CD4-positive, alpha-beta T cell treated with Interleukin-1 beta for 1 hour (primary cell): ENCODE measurements at regions not wholly inside any gene's neighbourhood (a gene's known extent, or its start where the extent isn't known, plus 50 kb on each side); places are given as distances from the start of the nearest gene placed in this dataset.
"Not testable (repeated sequence)": the region's sequence is repeated elsewhere in the genome, so short reads cannot be mapped to it uniquely, and the experiment has no call there.

Experiments
- DNase-seq, 2 donors: peaks; one replicate each; pipeline ENCODE4 v3.0.0-alpha.2; 2020 to 2022

GRCh38 chr2:195289081-195289480 is 367.9 kb upstream of the SLC39A10 start:
- no peak for DNase-seq

GRCh38 chr2:195279840-195280427 is 377.1 kb upstream of the SLC39A10 start:
- no peak for DNase-seq

DNA sequence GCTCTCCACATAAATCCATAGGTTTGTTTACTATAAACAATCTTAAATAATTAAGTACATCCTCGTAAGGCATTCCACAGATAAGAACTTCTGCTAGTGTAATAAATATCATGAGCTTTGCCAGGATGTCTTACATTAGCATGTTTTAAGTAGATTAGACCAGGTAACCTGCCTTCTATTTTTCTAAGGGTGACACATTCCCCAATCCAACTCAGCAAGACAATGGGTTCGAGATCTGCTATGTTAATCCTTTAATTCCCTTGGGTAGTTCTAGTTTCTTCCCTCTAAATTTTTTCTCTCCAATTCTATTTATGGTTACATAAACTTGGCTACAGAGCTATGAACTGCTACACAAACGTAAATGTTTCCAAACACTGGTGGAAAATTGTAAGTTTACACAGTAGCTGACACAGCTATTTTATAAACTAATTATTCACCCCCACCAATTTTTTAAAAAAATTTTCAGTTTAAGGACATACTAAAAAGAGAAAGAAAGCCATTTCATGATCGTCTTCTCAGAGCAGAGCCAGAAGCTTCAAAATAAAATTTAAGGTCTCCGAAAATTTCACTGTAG is 386.5 kb upstream of the SLC39A10 start:
- DNase-seq = no peak

DNA sequence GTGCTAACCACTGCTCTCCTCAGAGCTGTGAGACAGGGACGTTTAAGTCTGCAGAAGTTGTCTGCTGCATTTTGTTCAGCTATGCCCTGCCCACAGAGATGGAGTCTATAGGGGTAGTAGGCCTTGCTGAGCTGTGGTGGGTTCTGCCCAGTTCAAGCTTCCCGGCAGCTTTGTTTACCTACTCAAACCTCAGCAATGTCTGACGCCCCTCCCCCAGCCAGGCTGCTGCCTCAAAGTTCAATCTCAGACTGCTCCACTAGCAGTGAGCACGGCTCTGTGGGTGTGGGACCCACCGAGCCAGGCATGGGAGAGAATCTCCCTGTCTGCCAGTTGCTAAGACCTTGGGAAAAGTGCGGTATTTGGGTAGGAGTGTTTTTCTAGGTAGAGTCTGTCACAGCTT is 387.8 kb upstream of the SLC39A10 start:
- no peak for DNase-seq

- no peak for DNase-seq
Measured at GRCh38 chr2:195257979-195258378, 399.0 kb upstream of the SLC39A10 start.

- no peak for DNase-seq
Measured at GRCh38 chr2:195252018-195252417, 405.0 kb upstream of the SLC39A10 start.

DNA sequence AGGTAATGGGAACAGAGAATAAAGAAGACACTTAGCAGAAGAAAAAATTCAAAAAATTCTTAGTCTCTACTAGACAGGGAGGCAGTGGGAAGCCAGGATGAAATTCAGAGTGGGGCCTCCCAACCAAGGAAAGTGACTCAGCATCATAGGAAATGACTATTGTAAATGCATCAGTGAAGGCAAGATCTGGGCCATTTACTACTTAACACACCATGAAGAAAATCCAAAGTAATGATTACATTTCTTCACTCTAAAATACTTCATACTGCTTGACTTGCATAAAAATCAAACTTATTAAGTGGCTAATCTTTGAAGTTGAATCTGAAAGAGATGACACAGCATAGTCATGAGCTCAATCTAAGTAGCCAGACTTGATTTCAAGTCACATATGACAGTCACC is 405.8 kb upstream of the SLC39A10 start:
- no peak for DNase-seq

DNA sequence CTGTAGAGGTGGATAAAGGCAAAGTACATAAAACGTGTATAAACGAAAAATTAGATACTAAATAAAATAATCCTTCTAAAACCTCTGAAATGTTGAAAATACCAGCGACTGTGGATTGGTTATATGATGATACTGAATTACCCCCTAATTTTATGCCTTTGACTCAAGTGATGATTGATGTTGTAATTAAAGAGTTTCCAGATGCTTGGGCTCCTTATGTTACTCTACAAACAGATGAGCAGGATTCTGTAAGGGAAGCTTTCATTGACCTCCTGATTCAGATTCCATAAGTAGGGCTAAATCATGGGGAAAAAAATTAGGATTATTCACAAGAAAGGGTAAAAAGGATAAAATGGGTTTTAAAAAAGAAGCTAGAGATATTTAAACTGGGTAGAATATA is 418.2 kb upstream of the SLC39A10 start:
- DNase-seq = no peak

GRCh38 chr2:195238379-195238778 is 418.6 kb upstream of the SLC39A10 start:
- no peak for DNase-seq

GRCh38 chr2:195228547-195228946 is 428.5 kb upstream of the SLC39A10 start:
- DNase-seq = not testable (repeated sequence)

DNA sequence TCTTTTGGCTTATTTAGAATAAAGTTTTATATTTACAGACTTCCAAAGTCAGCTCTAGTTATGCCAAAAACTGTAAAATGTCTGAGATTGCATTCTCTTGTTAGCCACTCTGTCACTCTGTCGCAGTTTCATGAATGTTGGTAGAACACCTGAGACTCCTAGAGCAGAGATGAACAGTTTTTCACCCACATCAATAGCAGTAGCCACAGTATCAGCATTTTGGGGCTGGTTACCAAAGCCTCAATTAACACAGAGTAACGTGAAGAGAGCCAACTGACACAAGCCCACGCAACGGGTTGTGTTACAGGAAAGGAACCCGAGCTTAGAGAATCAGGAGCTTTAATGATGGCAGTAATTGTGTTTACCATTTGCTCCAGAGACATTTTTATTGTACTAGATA is 443.0 kb upstream of the SLC39A10 start:
- DNase-seq = no peak

GRCh38 chr2:195212586-195212985 is 444.4 kb upstream of the SLC39A10 start:
- DNase-seq = no peak

DNA sequence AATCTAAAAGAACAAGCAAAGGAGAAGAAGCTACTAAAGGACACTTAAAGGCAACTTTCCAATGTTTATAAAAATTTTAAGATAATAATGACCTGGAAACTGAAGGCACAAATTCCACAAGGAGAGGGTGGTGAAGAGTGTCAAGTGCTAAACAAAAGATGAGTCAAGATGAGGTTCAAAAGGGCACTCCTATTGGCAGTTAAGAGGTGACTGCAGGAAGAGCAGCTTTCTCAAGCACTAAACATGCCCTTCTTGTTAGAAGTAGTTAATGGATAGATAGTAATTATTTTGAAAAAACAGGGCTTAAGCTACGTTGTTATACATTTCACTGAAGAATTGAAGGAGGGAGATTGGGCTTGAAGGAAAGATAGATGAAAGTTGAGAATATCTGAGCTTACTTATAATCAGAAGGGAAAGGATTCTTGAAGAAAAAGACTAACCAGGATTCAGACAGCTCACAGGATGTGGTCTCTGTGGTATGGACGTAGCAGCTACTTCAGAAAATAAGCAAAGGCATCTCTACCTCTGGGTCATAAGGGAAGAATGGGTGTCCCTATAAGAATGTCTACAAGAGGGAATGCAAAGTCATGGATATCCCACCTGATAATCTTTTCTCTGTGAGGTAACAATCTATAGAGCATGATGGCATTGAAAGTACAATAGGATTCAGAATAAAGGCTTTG is 454.7 kb upstream of the SLC39A10 start:
- DNase-seq = peak in 1 of 2 donors; percentile 12

DNA sequence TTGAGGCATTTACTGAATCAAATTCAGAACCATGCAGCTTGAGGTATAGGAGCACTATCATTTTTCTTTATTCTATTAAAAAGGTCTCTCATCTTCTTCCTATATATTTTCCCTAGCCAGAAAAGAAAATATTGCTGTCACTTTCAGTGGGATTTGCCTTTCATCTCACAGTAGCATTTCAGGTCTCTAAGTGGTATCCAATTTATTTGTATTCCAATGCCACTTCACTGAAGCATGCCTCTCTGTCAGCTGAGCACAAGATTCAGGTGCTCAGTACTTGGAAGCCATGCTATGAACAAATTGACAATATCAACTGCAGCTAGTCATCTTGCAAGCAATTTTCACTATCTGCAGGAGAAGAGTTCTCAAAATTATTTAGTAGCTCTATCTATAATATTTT is 457.2 kb upstream of the SLC39A10 start:
- no peak for DNase-seq

- no peak for DNase-seq
Measured at GRCh38 chr2:195181059-195181705, 475.8 kb upstream of the SLC39A10 start.

DNA sequence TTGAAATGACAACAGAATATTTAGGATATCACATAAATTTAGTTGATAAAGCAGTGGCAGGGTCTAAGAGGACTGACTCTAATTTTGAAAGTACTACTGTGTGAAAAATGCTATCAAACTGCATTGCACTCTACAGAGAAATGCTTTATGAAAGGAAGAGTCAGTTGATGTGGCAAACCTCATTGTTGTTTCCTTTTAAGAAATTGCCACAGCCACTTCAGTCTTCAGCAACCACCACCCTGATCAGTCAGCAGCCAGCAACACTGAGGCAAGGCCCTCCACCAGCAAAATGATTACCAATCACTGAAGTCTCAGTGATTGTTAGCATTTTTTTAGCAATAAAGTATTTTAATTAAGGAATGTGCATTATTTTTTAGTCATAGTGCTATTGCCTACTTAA is 488.7 kb upstream of the SLC39A10 start:
- DNase-seq = no peak

GRCh38 chr2:195164930-195165329 is 492.1 kb upstream of the SLC39A10 start:
- DNase-seq = no peak

- DNase-seq = no peak
Measured at GRCh38 chr2:195162918-195163317, 494.1 kb upstream of the SLC39A10 start.

DNA sequence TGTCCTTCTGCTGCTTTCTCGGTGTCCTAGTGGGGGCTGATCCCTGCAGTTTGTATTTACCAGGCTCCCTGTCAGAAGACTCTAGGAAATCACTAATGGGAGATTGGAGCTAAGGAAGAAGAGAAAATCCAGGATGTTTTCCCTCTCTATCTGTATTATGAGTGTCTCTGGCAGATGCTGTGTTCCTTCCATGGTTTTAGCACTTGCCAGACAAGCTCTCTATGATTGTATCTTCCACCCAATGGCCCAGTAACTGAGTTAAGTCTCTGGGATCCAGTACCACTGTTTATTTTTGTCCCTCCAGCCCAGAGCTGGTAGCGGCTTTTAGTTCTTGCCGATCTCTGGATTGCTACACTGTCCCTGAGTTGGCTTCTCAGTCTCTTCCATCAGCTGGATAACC is 494.8 kb upstream of the SLC39A10 start:
- DNase-seq = no peak

- DNase-seq = no peak
Measured at GRCh38 chr2:195160963-195161362, 496.1 kb upstream of the SLC39A10 start.

- no peak for DNase-seq
Measured at GRCh38 chr2:195151711-195152110, 505.3 kb upstream of the SLC39A10 start.

DNA sequence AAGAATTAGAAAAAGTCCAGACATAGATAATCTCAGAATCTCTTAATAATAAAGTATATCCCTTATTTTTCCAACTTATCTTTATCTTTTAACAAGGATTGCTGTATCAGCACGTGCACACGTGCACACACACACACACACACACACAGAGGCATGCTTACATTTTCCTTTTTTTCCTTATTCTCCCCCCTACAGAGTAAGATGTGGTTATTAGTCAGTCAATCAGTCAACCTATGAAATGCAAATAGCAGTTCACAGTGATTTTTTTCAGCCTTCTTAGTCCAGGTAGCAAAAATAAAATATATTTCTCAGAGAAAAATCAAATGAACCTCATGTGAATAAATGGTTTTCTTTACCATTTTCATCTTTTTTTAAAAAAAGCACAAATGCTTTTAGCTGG is 506.2 kb upstream of the SLC39A10 start:
- no peak for DNase-seq

DNA sequence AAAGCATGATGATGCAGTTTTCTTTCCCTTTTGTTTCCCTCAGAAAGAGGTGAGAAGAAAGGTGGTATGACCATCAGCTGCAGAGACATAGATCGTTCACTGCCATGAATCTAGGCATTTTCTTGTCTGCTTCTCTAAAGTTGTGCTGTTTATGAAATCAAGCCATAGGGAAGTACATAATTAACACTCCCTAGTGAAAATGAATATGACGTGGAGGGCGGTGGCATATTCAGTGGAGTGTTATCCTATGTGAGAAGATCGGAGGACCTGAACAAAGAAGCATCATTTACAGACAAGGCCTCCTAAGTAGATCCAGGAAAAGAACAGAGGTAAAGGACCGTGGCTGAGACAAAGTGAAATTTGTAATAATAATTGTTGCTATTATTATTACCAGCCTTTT is 509.0 kb upstream of the SLC39A10 start:
- DNase-seq = no peak
